IMR-90 (cell line): ENCODE measurements at regions not wholly inside any gene's neighbourhood (a gene's known extent, or its start where the extent isn't known, plus 50 kb on each side); places are given as distances from the start of the nearest gene placed in this dataset.

Experiments used
- ATAC-seq: fragments of 200-7000 bp; cut with Tn5 transposase; 2 replicates; pipeline ENCODE4 v1.9.1; 2020; ENCODE audit warnings: low read depth, mild to moderate bottlenecking, moderate library complexity
- BruUV-seq: library from RNA; stranded (reverse); fragments of 400-500 nt; replicated peaks from 2 replicates; lab custom pipeline; 2021; lab: Mats Ljungman, UMichigan
- CTCF ChIA-PET: fragments of 300-600 bp; formaldehyde crosslinking; extraction: SDS; loops from one replicate; lab custom pipeline; 2021; ENCODE audit warnings: antibody characterized with exemption; lab: Yijun Ruan, JAX
- POLR2A ChIA-PET: fragments of 300-600 bp; sonication (Branson Sonifier 250); formaldehyde crosslinking; loops from one replicate; lab custom pipeline; 2022; ENCODE audit warnings: antibody characterized with exemption; ENCODE audit not compliant: unreplicated experiment; lab: Charles Lee
- DNase-seq: peaks from one replicate; pipeline ENCODE4 v3.0.0; 2013
- H2AFZ ChIP-seq: replicated peaks from 2 replicates; pipeline ENCODE3; 2013; ENCODE audit warnings: low read length, mild to moderate bottlenecking; ENCODE audit not compliant: poor library complexity
- H2AK5ac ChIP-seq: 2 replicates; pipeline ENCODE4 v1.6.1; 2013; ENCODE audit warnings: low read depth, low read length, inconsistent platforms
- H2AK9ac ChIP-seq: replicated peaks from 2 replicates; pipeline ENCODE3; 2013; ENCODE audit warnings: mild to moderate bottlenecking, low read depth, low read length, moderate library complexity; ENCODE audit not compliant: poor library complexity
- H2BK120ac ChIP-seq: 2 replicates; pipeline ENCODE4 v1.6.1; 2013; ENCODE audit warnings: low read depth, low read length, inconsistent platforms
- H2BK15ac ChIP-seq: 3 replicates; pipeline ENCODE4 v1.6.1; 2013; ENCODE audit warnings: low read depth, low read length, inconsistent platforms
- H2BK20ac ChIP-seq: 2 replicates; pipeline ENCODE4 v1.6.1; 2013; ENCODE audit warnings: low read depth, mild to moderate bottlenecking, inconsistent platforms, low read length, moderate library complexity
- H2BK5ac ChIP-seq: 2 replicates; pipeline ENCODE4 v1.6.1; 2013; ENCODE audit warnings: mild to moderate bottlenecking, low read depth, low read length, inconsistent platforms; ENCODE audit not compliant: poor library complexity, severe bottlenecking
- H3K14ac ChIP-seq: replicated peaks from 2 replicates; pipeline ENCODE4 v1.6.1; 2013; ENCODE audit warnings: low read depth, low read length, inconsistent platforms
- H3K18ac ChIP-seq: 2 replicates; pipeline ENCODE4 v1.6.1; 2013; ENCODE audit warnings: low read depth, low read length, control low read depth
- H3K23ac ChIP-seq: 2 replicates; pipeline ENCODE4 v1.6.1; 2013; ENCODE audit warnings: low read depth, low read length, inconsistent platforms
- H3K27ac ChIP-seq: 2 replicates; pipeline ENCODE4 v1.5.1; 2013; ENCODE audit warnings: mild to moderate bottlenecking, control low read depth, low read length; ENCODE audit not compliant: insufficient read depth
- H3K27me3 ChIP-seq: 2 replicates; pipeline ENCODE4 v1.6.1; 2013; ENCODE audit warnings: low read length; ENCODE audit not compliant: control insufficient read depth, insufficient read depth
- H3K36me3 ChIP-seq: 2 replicates; pipeline ENCODE4 v1.6.1; 2013; ENCODE audit warnings: low read length, mixed read lengths; ENCODE audit not compliant: control insufficient read depth, insufficient read depth
- H3K4ac ChIP-seq: 2 replicates; pipeline ENCODE4 v1.6.1; 2013; ENCODE audit warnings: low read depth, low read length, inconsistent platforms
- H3K4me1 ChIP-seq: 2 replicates; pipeline ENCODE4 v1.6.1; 2013; ENCODE audit warnings: low read length, mixed read lengths; ENCODE audit not compliant: control insufficient read depth, insufficient read depth
- H3K4me2 ChIP-seq: 2 replicates; pipeline ENCODE4 v1.6.1; 2013; ENCODE audit warnings: low read depth, mild to moderate bottlenecking, control low read depth, low read length, moderate library complexity
- H3K4me3 ChIP-seq: 2 replicates; pipeline ENCODE4 v1.5.1; 2013; ENCODE audit warnings: low read depth, mild to moderate bottlenecking, control low read depth, low read length, moderate library complexity; ENCODE audit not compliant: insufficient read depth
- H3K56ac ChIP-seq: 2 replicates; pipeline ENCODE4 v1.6.1; 2013; ENCODE audit warnings: low read length, inconsistent platforms; ENCODE audit not compliant: insufficient read depth; ENCODE audit errors: extremely low read depth
- H3K79me1 ChIP-seq, 2 experiments: 2 replicates each; pipeline ENCODE4 v1.6.1; 2013; ENCODE audit warnings: low read length in 2 of 2, inconsistent platforms in 1 of 2, low read depth in 1 of 2
- H3K9ac ChIP-seq: 2 replicates; pipeline ENCODE4 v1.6.1; 2013; ENCODE audit warnings: low read depth, low read length, control low read depth
- H3K9me1 ChIP-seq: 2 replicates; pipeline ENCODE4 v1.6.1; 2013; ENCODE audit warnings: low read length, inconsistent platforms; ENCODE audit not compliant: insufficient read depth
- H3K9me3 ChIP-seq: 2 replicates; pipeline ENCODE4 v1.6.1; 2013; ENCODE audit warnings: low read length; ENCODE audit not compliant: control insufficient read depth, insufficient read depth
- H4K20me1 ChIP-seq: 2 replicates; pipeline ENCODE4 v1.6.1; 2013; ENCODE audit warnings: low read length, inconsistent platforms; ENCODE audit not compliant: insufficient read depth
- H4K5ac ChIP-seq: 2 replicates; pipeline ENCODE4 v1.6.1; 2013; ENCODE audit warnings: mild to moderate bottlenecking, low read depth, low read length, control low read depth
- H4K8ac ChIP-seq, 2 experiments: 2 replicates each; pipeline ENCODE4 v1.6.1; 2013; ENCODE audit warnings: low read depth in 2 of 2, low read length in 2 of 2, control low read depth in 1 of 2, inconsistent platforms in 1 of 2
- H4K91ac ChIP-seq: 2 replicates; pipeline ENCODE4 v1.6.1; 2013; ENCODE audit warnings: low read depth, low read length, inconsistent platforms; ENCODE audit not compliant: insufficient read depth
- BHLHE40 ChIP-seq: fragments of 150-350 bp; IDR thresholded peaks from 2 replicates; pipeline ENCODE4 v1.6.1; 2016; ENCODE audit warnings: mild to moderate bottlenecking, low read depth, low read length
- CEBPB ChIP-seq: IDR thresholded peaks from 2 replicates; pipeline ENCODE4 v1.6.1; 2012; ENCODE audit warnings: low read depth, low read length, improper control_type of control experiment
- CHD1 ChIP-seq: IDR thresholded peaks from 2 replicates; pipeline ENCODE4 v1.6.1; 2012; ENCODE audit warnings: low read depth, low read length, improper control_type of control experiment
- FOS ChIP-seq: fragments of 150-350 bp; IDR thresholded peaks from 2 replicates; pipeline ENCODE4 v1.6.1; 2016; ENCODE audit warnings: low read depth, low read length
- MAZ ChIP-seq: IDR thresholded peaks from 2 replicates; pipeline ENCODE4 v1.6.1; 2012; ENCODE audit warnings: low read depth, mild to moderate bottlenecking, low read length, improper control_type of control experiment, moderate library complexity, borderline replicate concordance
- MXI1 ChIP-seq: IDR thresholded peaks from 2 replicates; pipeline ENCODE4 v1.6.1; 2012; ENCODE audit warnings: low read depth, mild to moderate bottlenecking, low read length, moderate library complexity, borderline replicate concordance
- RAD21 ChIP-seq: IDR thresholded peaks from 2 replicates; pipeline ENCODE4 v1.6.1; 2012; ENCODE audit warnings: low read length, improper control_type of control experiment
- RCOR1 ChIP-seq: IDR thresholded peaks from 2 replicates; pipeline ENCODE4 v1.6.1; 2012; ENCODE audit warnings: mild to moderate bottlenecking, low read length, improper control_type of control experiment; ENCODE audit not compliant: insufficient replicate concordance
- SMC3 ChIP-seq: fragments of 150-350 bp; IDR thresholded peaks from 2 replicates; pipeline ENCODE4 v1.6.1; 2016; ENCODE audit warnings: low read depth, mild to moderate bottlenecking, antibody characterized with exemption, low read length, moderate library complexity
- dilution Hi-C: fragments of 300-500 bp; cut with HindIII; formaldehyde crosslinking; loops from one replicate; pipeline ENCODE4 v1.14.3; 2018; ENCODE audit warnings: low sequenced_read_pairs; ENCODE audit not compliant: unreplicated experiment
- in situ Hi-C: fragments of 300-500 bp; cut with MboI; formaldehyde crosslinking; loops from 3 replicates; pipeline ENCODE4 v1.14.3; 2019; ENCODE audit warnings: low sequenced_read_pairs, inconsistent platforms, mixed read lengths
- intact Hi-C: fragments of 100-400 bp; cut with micrococcal nuclease; formaldehyde crosslinking; loops from 2 replicates; pipeline ENCODE4 v1.10.0; 2022
- TF ChIP-seq, protein P1 (sequence below): conservative IDR thresholded peaks from 2 replicates; pipeline ENCODE4 v1.5.1; 2012; ENCODE audit warnings: mild to moderate bottlenecking, low read depth, low read length, improper control_type of control experiment
- TF ChIP-seq, protein P2 (sequence below): fragments of 150-350 bp; IDR thresholded peaks from 2 replicates; pipeline ENCODE4 v1.6.1; 2017; ENCODE audit warnings: mild to moderate bottlenecking, antibody characterized with exemption, low read length, low read depth

DNA sequence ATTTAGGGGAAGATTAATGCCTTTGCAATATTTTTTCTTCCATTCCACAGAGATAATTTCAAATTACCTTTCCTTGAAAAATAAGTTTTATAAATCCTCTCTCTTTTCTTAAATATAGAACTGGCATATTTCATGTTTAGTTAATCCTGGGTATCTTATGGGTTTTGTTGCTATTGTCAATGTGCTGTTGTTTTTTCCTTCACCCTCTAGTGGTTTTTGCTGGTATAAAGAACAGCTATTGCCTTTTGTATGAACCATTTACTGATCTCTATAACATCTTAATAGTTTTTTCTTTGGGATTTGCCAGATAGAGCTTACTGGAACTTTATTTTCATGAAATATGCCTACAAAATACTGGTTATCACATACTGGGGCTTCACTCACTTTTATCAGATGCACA lies 359.6 kb upstream of the DPPA4 start:
- Histone ChIP-seq H3K4me2 (no peak overlapping the region), H3K9me3 (peaks cover 11% of the 10 kb centered on the region), H3K56ac (no peak overlapping the region), H3K27ac (no peak overlapping the region), H2AK9ac (no peak overlapping the region), H4K5ac (no peak overlapping the region), H3K4me1 (no peaks in the 10 kb centered on the region), H3K14ac (no peak overlapping the region), H4K91ac (no peak overlapping the region), H2AFZ (no peak overlapping the region), H3K9ac (no peak overlapping the region), H2BK120ac (no peak overlapping the region), H2BK15ac (no peak overlapping the region), H3K4me3 (no peak overlapping the region), H3K36me3 (no peaks in the 10 kb centered on the region), H4K8ac (no peak overlapping the region), H3K9me1 (no peaks in the 10 kb centered on the region), H3K4ac (no peak overlapping the region), H4K20me1 (no peaks in the 10 kb centered on the region), H2AK5ac (no peak overlapping the region), H3K23ac (no peak overlapping the region), H3K79me1 (no peaks in the 10 kb centered on the region), H2BK20ac (no peak overlapping the region), H2BK5ac (no peak overlapping the region), H3K18ac (no peak overlapping the region), H3K27me3 (no peaks in the 10 kb centered on the region)
- in situ Hi-C loops (no loop called here), dilution Hi-C loops (no loop called here), intact Hi-C loops (no loop called here)
- BruUV-seq: no TSS peak
- TF ChIP-seq, protein P1, sequence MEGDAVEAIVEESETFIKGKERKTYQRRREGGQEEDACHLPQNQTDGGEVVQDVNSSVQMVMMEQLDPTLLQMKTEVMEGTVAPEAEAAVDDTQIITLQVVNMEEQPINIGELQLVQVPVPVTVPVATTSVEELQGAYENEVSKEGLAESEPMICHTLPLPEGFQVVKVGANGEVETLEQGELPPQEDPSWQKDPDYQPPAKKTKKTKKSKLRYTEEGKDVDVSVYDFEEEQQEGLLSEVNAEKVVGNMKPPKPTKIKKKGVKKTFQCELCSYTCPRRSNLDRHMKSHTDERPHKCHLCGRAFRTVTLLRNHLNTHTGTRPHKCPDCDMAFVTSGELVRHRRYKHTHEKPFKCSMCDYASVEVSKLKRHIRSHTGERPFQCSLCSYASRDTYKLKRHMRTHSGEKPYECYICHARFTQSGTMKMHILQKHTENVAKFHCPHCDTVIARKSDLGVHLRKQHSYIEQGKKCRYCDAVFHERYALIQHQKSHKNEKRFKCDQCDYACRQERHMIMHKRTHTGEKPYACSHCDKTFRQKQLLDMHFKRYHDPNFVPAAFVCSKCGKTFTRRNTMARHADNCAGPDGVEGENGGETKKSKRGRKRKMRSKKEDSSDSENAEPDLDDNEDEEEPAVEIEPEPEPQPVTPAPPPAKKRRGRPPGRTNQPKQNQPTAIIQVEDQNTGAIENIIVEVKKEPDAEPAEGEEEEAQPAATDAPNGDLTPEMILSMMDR: no peak
- TF ChIP-seq MAZ (no peak), FOS (no peak), RCOR1 (no peak), SMC3 (no peak), CEBPB (no peak), BHLHE40 (no peak), CHD1 (no peak), RAD21 (no peak), MXI1 (no peak)
- TF ChIP-seq, protein P2, sequence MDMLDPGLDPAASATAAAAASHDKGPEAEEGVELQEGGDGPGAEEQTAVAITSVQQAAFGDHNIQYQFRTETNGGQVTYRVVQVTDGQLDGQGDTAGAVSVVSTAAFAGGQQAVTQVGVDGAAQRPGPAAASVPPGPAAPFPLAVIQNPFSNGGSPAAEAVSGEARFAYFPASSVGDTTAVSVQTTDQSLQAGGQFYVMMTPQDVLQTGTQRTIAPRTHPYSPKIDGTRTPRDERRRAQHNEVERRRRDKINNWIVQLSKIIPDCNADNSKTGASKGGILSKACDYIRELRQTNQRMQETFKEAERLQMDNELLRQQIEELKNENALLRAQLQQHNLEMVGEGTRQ: no peak
- DNase-seq: no peak
- ChIA-PET CTCF (interaction anchor here (0.6 to 1.6 kb wide), 2 partner anchors 11 to 64 kb away, joined by 3 read pairs; no protein-coding TSS in a partner anchor), POLR2A (no interaction called here)
- no peak for ATAC-seq
